HepG2 (cell line): ENCODE measurements at regions not wholly inside any gene's neighbourhood (a gene's known extent, or its start where the extent isn't known, plus 50 kb on each side); places are given as distances from the start of the nearest gene placed in this dataset.

ENCODE experiments used
- EHMT2 ChIP-seq: fragments of 200-600 bp; sonication (generic); IDR thresholded peaks from 2 replicates; pipeline ENCODE4 v1.7.0; 2017; ENCODE audit warnings: antibody characterized with exemption, low read depth, low read length, borderline replicate concordance
- MAF1 ChIP-seq: sonication (generic); formaldehyde crosslinking; IDR thresholded peaks from 2 replicates; pipeline ENCODE4 v1.5.0; 2020; ENCODE audit warnings: missing genetic modification reagents, borderline replicate concordance
- POLR2AphosphoS2 ChIP-seq: IDR thresholded peaks from 2 replicates; pipeline ENCODE4 v1.6.1; 2011; ENCODE audit warnings: low read depth, low read length, improper control_type of control experiment
- RAD21 ChIP-seq: fragments of 450-650 bp; formaldehyde crosslinking; IDR thresholded peaks from 2 replicates; pipeline ENCODE4 v1.5.0; 2020; ENCODE audit warnings: mild to moderate bottlenecking
- RXRA ChIP-seq: sonication (generic); formaldehyde crosslinking; IDR thresholded peaks from 2 replicates; pipeline ENCODE4 v1.5.1; 2020; ENCODE audit warnings: missing genetic modification reagents
- SMARCC2 ChIP-seq: fragments of 450-650 bp; IDR thresholded peaks from 2 replicates; pipeline ENCODE4 v1.6.1; 2017; ENCODE audit warnings: antibody characterized with exemption, mild to moderate bottlenecking
- SP1 ChIP-seq, 2 experiments: fragments of 450-650 bp in 1 of 2; sonication (generic) in 1 of 2; formaldehyde crosslinking in 1 of 2; IDR thresholded peaks; 2 replicates each; pipeline versions ENCODE4 v1.4.0 to v1.6.1; 2016 to 2020; ENCODE audit warnings: missing genetic modification reagents in 1 of 2
- ZNF232 ChIP-seq: sonication (generic); formaldehyde crosslinking; IDR thresholded peaks from 2 replicates; pipeline ENCODE4 v1.4.0; 2020; ENCODE audit warnings: missing genetic modification reagents, borderline replicate concordance
- ZNF292 ChIP-seq: sonication (generic); formaldehyde crosslinking; IDR thresholded peaks from 2 replicates; pipeline ENCODE4 v1.8.1; 2022; ENCODE audit warnings: mild to moderate bottlenecking, low read depth, missing genetic modification reagents, borderline replicate concordance
- ZNF362 ChIP-seq: sonication (generic); formaldehyde crosslinking; IDR thresholded peaks from 2 replicates; pipeline ENCODE4 v1.4.0; 2020; ENCODE audit warnings: missing genetic modification reagents, mild to moderate bottlenecking, borderline replicate concordance
- ZNF577 ChIP-seq: sonication (generic); formaldehyde crosslinking; IDR thresholded peaks from 2 replicates; pipeline ENCODE4 v1.4.0; 2020; ENCODE audit warnings: mild to moderate bottlenecking, low read depth, missing genetic modification reagents, borderline replicate concordance
- TF ChIP-seq, protein P1 (sequence below): sonication (generic); formaldehyde crosslinking; IDR thresholded peaks from 2 replicates; pipeline ENCODE4 v1.5.0; 2020; ENCODE audit warnings: mild to moderate bottlenecking, missing genetic modification reagents, moderate library complexity

DNA sequence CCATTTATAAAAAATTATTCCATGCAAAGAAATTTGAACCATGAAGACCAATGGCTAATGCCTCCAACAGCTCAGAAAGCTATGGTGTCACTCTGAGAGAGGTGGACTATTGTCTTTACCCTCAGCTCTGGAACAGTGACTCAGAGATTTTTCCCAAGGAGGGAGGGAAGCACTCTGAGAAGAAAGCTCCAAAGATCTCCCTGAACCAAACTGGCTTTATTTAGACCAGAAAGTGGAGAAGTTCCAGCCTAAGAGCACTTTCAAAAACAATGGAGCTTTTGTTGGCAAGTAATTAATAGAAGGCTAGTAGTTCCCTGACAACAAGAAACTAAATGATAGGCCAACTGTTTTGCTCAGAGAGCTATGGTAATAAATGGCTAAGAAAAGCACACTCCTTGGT, 599.9 kb upstream of the MDGA2 start:
- TF ChIP-seq ZNF232 (CRISPR knock-in tag) (no peak), EHMT2 (no peak), RAD21 (CRISPR knock-in tag) (no peak), POLR2AphosphoS2 (no peak), ZNF577 (no peak), ZNF292 (CRISPR knock-in tag) (no peak), RXRA (CRISPR knock-in tag) (no peak), SMARCC2 (no peak), MAF1 (no peak), ZNF362 (CRISPR knock-in tag) (no peak), SP1 (IDR thresholded peaks at IDR 0.05) (no peak), SP1 (CRISPR knock-in tag; IDR thresholded peaks at IDR 0.05) (no peak)
- TF ChIP-seq, protein P1, sequence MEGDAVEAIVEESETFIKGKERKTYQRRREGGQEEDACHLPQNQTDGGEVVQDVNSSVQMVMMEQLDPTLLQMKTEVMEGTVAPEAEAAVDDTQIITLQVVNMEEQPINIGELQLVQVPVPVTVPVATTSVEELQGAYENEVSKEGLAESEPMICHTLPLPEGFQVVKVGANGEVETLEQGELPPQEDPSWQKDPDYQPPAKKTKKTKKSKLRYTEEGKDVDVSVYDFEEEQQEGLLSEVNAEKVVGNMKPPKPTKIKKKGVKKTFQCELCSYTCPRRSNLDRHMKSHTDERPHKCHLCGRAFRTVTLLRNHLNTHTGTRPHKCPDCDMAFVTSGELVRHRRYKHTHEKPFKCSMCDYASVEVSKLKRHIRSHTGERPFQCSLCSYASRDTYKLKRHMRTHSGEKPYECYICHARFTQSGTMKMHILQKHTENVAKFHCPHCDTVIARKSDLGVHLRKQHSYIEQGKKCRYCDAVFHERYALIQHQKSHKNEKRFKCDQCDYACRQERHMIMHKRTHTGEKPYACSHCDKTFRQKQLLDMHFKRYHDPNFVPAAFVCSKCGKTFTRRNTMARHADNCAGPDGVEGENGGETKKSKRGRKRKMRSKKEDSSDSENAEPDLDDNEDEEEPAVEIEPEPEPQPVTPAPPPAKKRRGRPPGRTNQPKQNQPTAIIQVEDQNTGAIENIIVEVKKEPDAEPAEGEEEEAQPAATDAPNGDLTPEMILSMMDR (CRISPR knock-in tag) = no peak
